MM.1S (cell line): ENCODE measurements at regions not wholly inside any gene's neighbourhood (a gene's known extent, or its start where the extent isn't known, plus 50 kb on each side); places are given as distances from the start of the nearest gene placed in this dataset.

Experiments
- CTCF ChIP-seq: fragments of 300-600 bp; sonication (generic); IDR thresholded peaks from 2 replicates; pipeline ENCODE4 v1.5.1; 2016; ENCODE audit warnings: antibody characterized with exemption, low read length, mixed read lengths
- EZH2 ChIP-seq: fragments of 300-600 bp; sonication (generic); optimal IDR thresholded peaks from 2 replicates; pipeline ENCODE3; 2017; ENCODE audit warnings: low read depth, mild to moderate bottlenecking, antibody characterized with exemption, low read length, mixed read lengths
- EZH2phosphoT487 ChIP-seq: fragments of 300-600 bp; sonication (generic); IDR thresholded peaks from 2 replicates; pipeline ENCODE4 v1.6.1; 2018; ENCODE audit warnings: antibody characterized with exemption, low read length

- TF ChIP-seq CTCF (no peak), EZH2 (no peak), EZH2phosphoT487 (no peak)
Measured at GRCh38 chr6:168381726-168382458, 59.1 kb upstream of the SMOC2 start.
